Esophagus muscularis mucosa (tissue), 4 donors: ENCODE measurements at regions not wholly inside any gene's neighbourhood (a gene's known extent, or its start where the extent isn't known, plus 50 kb on each side); places are given as distances from the start of the nearest gene placed in this dataset.

ENCODE experiments used
- DNase-seq: peaks from one replicate; pipeline ENCODE4 v3.0.0-alpha.2; 2017; ENCODE audit errors: extremely low spot score
- H3K27ac ChIP-seq, 4 donors: fragments of 200-600 bp; sonication (generic); replicated peaks in 1 of 4; 1 replicate in 3 of 4; 2 replicates in 1 of 4; pipeline ENCODE4 v1.5.1; 2016 to 2019; ENCODE audit warnings: mild to moderate bottlenecking in 1 of 4
- H3K27me3 ChIP-seq, 4 donors: fragments of 200-600 bp; sonication (generic); one replicate each; pipeline versions ENCODE4 v1.5.1 to v1.6.0; 2016 to 2019
- H3K36me3 ChIP-seq, 4 donors: fragments of 200-600 bp; sonication (generic); one replicate each; pipeline ENCODE4 v1.5.1; 2016 to 2019
- H3K4me1 ChIP-seq, 4 donors: fragments of 200-600 bp; sonication (generic); one replicate each; pipeline ENCODE4 v1.5.1; 2016 to 2019
- H3K4me3 ChIP-seq, 4 donors: fragments of 200-600 bp; sonication (generic); 1 replicate in 2 of 4; 2 replicates in 2 of 4; pipeline ENCODE4 v1.5.1; 2016 to 2019; ENCODE audit warnings: mild to moderate bottlenecking in 4 of 4, moderate library complexity in 1 of 4
- H3K9me3 ChIP-seq, 4 donors: fragments of 200-600 bp; sonication (generic); 1 replicate in 3 of 4; 2 replicates in 1 of 4; pipeline ENCODE4 v1.5.1; 2016 to 2019
- EP300 ChIP-seq: sonication (generic); formaldehyde crosslinking; IDR thresholded peaks from one replicate; pipeline ENCODE4 v1.6.1; 2017; ENCODE audit warnings: antibody characterized with exemption
- POLR2A ChIP-seq: fragments of 450-650 bp; IDR thresholded peaks from one replicate; pipeline ENCODE4 v1.6.1; 2017; ENCODE audit warnings: antibody characterized with exemption, moderate library complexity, mild to moderate bottlenecking, low read depth
- POLR2AphosphoS5 ChIP-seq, 2 donors: sonication (generic); formaldehyde crosslinking; IDR thresholded peaks; one replicate each; pipeline ENCODE4 v1.6.1; 2017; ENCODE audit warnings: antibody characterized with exemption in 2 of 2
- WGBS: methylation state at CpG from one replicate; pipeline ENCODE4 v1.1.5; 2018; 5-methylcytosine and 5-hydroxymethylcytosine counted together
- intact Hi-C: fragments of 100-400 bp; cut with DNase I; formaldehyde crosslinking; loops from one replicate; pipeline ENCODE4 v1.15.1; 2023
- TF ChIP-seq, protein P1 (sequence below), 3 experiments: fragments of 200-600 bp in 2 of 3; fragments of 450-650 bp in 1 of 3; sonication (generic) in 2 of 3; IDR thresholded peaks; one replicate each; pipeline ENCODE4 v1.5.1; 2017 to 2019; ENCODE audit warnings: antibody characterized with exemption in 3 of 3, mild to moderate bottlenecking in 2 of 3, moderate library complexity in 1 of 3

DNA sequence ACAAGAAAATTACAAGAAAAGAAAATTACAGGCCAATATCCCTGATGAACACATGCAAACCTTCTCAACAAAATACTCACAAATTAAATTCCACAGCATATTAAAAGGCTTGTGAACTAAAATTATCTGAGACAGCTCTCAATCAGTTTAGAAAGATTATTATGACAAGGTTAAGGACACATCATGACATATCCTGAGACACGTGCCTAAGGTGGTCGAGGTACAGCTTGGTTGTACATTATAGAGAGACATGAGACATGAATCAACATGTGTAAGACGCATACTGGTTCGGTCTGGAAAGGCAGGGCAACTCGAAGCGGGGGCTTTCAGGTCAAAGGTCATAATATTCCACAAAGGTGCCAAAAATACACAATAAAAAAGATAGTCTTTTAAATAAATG lies 598.3 kb upstream of the REG3G start:
- H3K36me3 ChIP-seq, result no peaks in the 10 kb centered on the region
- no peaks in the 10 kb centered on the region for H3K9me3 ChIP-seq
- TF ChIP-seq POLR2AphosphoS5 (IDR thresholded peaks at IDR 0.05) (no peak), POLR2A (no peak), EP300 (no peak)
- TF ChIP-seq, protein P1, sequence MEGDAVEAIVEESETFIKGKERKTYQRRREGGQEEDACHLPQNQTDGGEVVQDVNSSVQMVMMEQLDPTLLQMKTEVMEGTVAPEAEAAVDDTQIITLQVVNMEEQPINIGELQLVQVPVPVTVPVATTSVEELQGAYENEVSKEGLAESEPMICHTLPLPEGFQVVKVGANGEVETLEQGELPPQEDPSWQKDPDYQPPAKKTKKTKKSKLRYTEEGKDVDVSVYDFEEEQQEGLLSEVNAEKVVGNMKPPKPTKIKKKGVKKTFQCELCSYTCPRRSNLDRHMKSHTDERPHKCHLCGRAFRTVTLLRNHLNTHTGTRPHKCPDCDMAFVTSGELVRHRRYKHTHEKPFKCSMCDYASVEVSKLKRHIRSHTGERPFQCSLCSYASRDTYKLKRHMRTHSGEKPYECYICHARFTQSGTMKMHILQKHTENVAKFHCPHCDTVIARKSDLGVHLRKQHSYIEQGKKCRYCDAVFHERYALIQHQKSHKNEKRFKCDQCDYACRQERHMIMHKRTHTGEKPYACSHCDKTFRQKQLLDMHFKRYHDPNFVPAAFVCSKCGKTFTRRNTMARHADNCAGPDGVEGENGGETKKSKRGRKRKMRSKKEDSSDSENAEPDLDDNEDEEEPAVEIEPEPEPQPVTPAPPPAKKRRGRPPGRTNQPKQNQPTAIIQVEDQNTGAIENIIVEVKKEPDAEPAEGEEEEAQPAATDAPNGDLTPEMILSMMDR (IDR thresholded peaks at IDR 0.05), result no peak
- no peaks in the 10 kb centered on the region for H3K27me3 ChIP-seq
- no peak overlapping the region for H3K27ac ChIP-seq
- intact Hi-C loops, result no loop called here
- H3K4me3 ChIP-seq, result no peak overlapping the region
- 85% methylated on average over 6 of the region's 6 CpGs for WGBS
- DNase-seq, result no peak
- H3K4me1 ChIP-seq, result no peaks in the 10 kb centered on the region

DNA sequence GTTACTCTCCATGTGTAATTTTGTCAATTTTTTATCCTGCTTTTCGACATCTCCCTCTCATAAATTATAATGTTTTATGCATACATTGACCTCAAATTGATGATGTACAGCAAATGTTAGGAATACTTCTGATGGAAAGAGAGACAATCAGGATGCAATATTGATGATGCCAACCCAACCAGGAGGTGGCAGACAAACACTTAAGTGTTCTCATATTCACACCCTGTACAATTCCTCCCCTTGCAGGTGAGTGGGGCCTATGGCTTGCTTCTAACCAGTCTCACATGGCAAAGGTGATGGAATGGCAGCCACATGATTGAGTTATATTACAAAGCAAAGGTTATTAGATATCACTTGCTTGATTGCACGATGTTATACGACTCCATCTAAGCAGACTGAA lies 594.3 kb upstream of the REG3G start:
- H3K27me3 ChIP-seq, result no peaks in the 10 kb centered on the region
- WGBS, result 90% methylated on average over 3 of the region's 3 CpGs
- H3K27ac ChIP-seq, result no peak overlapping the region
- H3K4me3 ChIP-seq, result no peak overlapping the region
- no peaks in the 10 kb centered on the region for H3K4me1 ChIP-seq
- TF ChIP-seq, protein P1 (IDR thresholded peaks at IDR 0.05), result no peak
- TF ChIP-seq EP300, result no peak
- TF ChIP-seq POLR2A, result no peak
- no peak for TF ChIP-seq POLR2AphosphoS5 (IDR thresholded peaks at IDR 0.05)
- intact Hi-C loops, result no loop called here
- no peaks in the 10 kb centered on the region for H3K9me3 ChIP-seq
- no peaks in the 10 kb centered on the region for H3K36me3 ChIP-seq
- no peak for DNase-seq

DNA sequence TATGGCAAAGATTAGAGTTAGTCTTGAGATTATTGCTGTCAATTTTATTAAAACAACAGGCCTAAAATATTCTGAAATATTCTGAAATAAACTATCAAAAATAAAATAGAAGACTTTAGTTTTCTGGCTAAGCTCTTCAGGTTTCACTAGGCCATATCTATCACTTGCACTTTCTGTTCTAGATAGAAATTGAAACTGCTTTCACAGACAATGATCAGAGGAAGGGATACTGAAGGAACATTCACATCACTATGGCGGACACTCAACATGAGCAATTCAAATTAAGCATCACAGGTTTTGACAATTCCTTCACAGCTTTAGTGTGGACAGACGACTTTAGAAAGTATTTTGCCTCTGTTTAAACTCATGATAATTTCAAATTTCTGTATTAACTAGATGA lies 586.4 kb upstream of the REG3G start:
- Histone ChIP-seq H3K9me3 (peaks cover 0 to 6% (median 2%) of the 10 kb centered on the region in 4 donors), H3K4me3 (no peak overlapping the region), H3K4me1 (no peaks in the 10 kb centered on the region), H3K27ac (no peak overlapping the region), H3K27me3 (no peaks in the 10 kb centered on the region), H3K36me3 (no peaks in the 10 kb centered on the region)
- 50% methylated on average over 2 of the region's 2 CpGs for WGBS
- intact Hi-C loops, result no loop called here
- DNase-seq, result no peak
- TF ChIP-seq, protein P1 (IDR thresholded peaks at IDR 0.05), result no peak
- no peak for TF ChIP-seq POLR2AphosphoS5 (IDR thresholded peaks at IDR 0.05)
- no peak for TF ChIP-seq POLR2A
- TF ChIP-seq EP300, result no peak

DNA sequence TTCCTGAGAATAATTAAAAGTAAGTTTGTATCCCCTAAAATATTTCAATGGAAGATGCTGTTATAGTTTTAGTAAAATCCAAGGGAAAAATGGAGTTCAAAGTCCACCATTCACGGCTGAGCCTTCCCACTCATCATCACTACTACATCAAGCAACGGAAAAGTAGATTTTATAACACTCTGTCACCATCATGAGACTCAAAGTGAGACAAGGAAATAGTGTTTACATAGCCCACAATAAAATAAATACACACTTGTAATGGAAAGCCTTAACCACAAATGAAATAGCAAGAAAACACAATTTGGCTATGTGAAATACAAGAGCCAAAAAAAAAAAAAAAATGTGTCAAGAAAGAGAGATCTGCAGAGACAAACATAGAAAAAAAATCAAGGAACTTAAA lies 569.9 kb upstream of the REG3G start:
- TF ChIP-seq POLR2A (no peak), EP300 (no peak), POLR2AphosphoS5 (IDR thresholded peaks at IDR 0.05) (no peak)
- TF ChIP-seq, protein P1 (IDR thresholded peaks at IDR 0.05), result no peak
- no peaks in the 10 kb centered on the region for H3K36me3 ChIP-seq
- intact Hi-C loops, result no loop called here
- no peaks in the 10 kb centered on the region for H3K27me3 ChIP-seq
- no peak for DNase-seq
- H3K9me3 ChIP-seq, result no peaks in the 10 kb centered on the region
- 46% methylated on average over 2 of the region's 2 CpGs for WGBS
- no peak overlapping the region for H3K27ac ChIP-seq
- no peak overlapping the region for H3K4me3 ChIP-seq
- no peaks in the 10 kb centered on the region for H3K4me1 ChIP-seq

DNA sequence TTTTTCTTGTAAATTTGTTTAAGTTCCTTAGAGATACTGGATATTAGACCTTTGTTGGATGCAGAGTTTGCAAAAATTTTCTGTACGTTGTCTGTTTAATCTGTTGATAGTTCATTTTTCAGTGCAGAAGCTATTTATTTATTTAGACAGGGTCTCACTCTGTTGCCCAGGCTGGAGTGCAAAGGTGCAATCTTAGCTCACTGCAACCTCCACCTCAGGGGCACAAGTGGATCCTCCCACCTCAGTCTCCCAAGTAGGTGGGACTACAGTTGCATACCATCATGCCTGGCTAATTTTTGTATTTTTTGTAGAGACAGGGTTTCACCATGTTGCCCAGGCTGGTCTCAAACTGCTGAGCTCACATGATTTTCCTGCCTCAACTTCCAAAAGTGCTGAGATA lies 568.2 kb upstream of the REG3G start:
- WGBS, result 81% methylated on average over 1 of the region's 1 CpG

More for the DNA sequence above, 568.2 kb upstream of the REG3G start:
- Histone ChIP-seq H3K9me3 (no peaks in the 10 kb centered on the region), H3K27me3 (no peaks in the 10 kb centered on the region), H3K27ac (no peak overlapping the region), H3K4me3 (no peak overlapping the region), H3K36me3 (no peaks in the 10 kb centered on the region), H3K4me1 (no peaks in the 10 kb centered on the region)
- DNase-seq, result no peak
- TF ChIP-seq EP300 (no peak), POLR2AphosphoS5 (IDR thresholded peaks at IDR 0.05) (no peak), POLR2A (no peak)
- TF ChIP-seq, protein P1 (IDR thresholded peaks at IDR 0.05), result no peak
- intact Hi-C loops, result no loop called here
